Gastrocnemius medialis (tissue), 4 donors: ENCODE measurements at regions not wholly inside any gene's neighbourhood (a gene's known extent, or its start where the extent isn't known, plus 50 kb on each side); places are given as distances from the start of the nearest gene placed in this dataset.

Experiments used
- ATAC-seq, 2 donors: fragments of 150-250 bp; one replicate each; pipeline ENCODE4 v1.9.1; 2016
- DNase-seq, 2 donors: peaks; one replicate each; pipeline ENCODE4 v3.0.0-alpha.2; 2019
- H3K27ac ChIP-seq, 4 donors: fragments of 200-600 bp; sonication (generic); 1 replicate in 1 of 4; 2 replicates in 3 of 4; pipeline ENCODE4 v1.5.1; 2016 to 2018; ENCODE audit warnings: mild to moderate bottlenecking in 2 of 4, moderate library complexity in 1 of 4
- H3K27me3 ChIP-seq, 3 donors: fragments of 200-600 bp; sonication (generic) in 2 of 3; 1 replicate in 1 of 3; 2 replicates in 2 of 3; pipeline versions ENCODE4 v1.5.1 to v1.6.0; 2016 to 2019; ENCODE audit warnings: mild to moderate bottlenecking in 1 of 3, moderate library complexity in 1 of 3
- H3K36me3 ChIP-seq, 2 donors: fragments of 200-600 bp; sonication (generic) in 1 of 2; one replicate each; pipeline ENCODE4 v1.5.1; 2017 to 2018
- H3K4me1 ChIP-seq, 2 donors: fragments of 200-600 bp; sonication (generic) in 1 of 2; one replicate each; pipeline ENCODE4 v1.5.1; 2016 to 2017; ENCODE audit warnings: mild to moderate bottlenecking in 2 of 2
- H3K4me3 ChIP-seq, 4 donors: fragments of 200-600 bp; sonication (generic) in 3 of 4; 1 replicate in 1 of 4; 2 replicates in 3 of 4; pipeline ENCODE4 v1.5.1; 2016 to 2019; ENCODE audit warnings: mild to moderate bottlenecking in 2 of 4
- H3K9me3 ChIP-seq, 3 donors: fragments of 200-600 bp; sonication (generic) in 2 of 3; 1 replicate in 1 of 3; 2 replicates in 2 of 3; pipeline ENCODE4 v1.5.1; 2016 to 2019
- CTCF ChIP-seq, 5 experiments: fragments of 450-650 bp in 3 of 5; fragments of 200-600 bp in 2 of 5; sonication (generic) in 2 of 5; IDR thresholded peaks in 4 of 5; conservative IDR thresholded peaks in 1 of 5; 1 replicate in 4 of 5; 2 replicates in 1 of 5; pipeline ENCODE4 v1.5.1; 2016 to 2019; ENCODE audit warnings: antibody characterized with exemption in 5 of 5, mild to moderate bottlenecking in 3 of 5, moderate library complexity in 3 of 5
- POLR2A ChIP-seq, 2 donors: fragments of 450-650 bp; IDR thresholded peaks; one replicate each; pipeline ENCODE4 v1.6.1; 2017; ENCODE audit warnings: antibody characterized with exemption in 2 of 2, mild to moderate bottlenecking in 2 of 2, moderate library complexity in 2 of 2
- in situ Hi-C, 4 donors: fragments of 200-750 bp; cut with MboI; loops; one replicate each; pipeline versions ENCODE4 v1.15.0 to v1.8.0; 2017; ENCODE audit warnings: low sequenced_read_pairs in 4 of 4
- intact Hi-C: fragments of 100-400 bp; cut with DNase I; formaldehyde crosslinking; loops from one replicate; pipeline ENCODE4 v1.15.1; 2023; ENCODE audit warnings: low total_unique reads

DNA sequence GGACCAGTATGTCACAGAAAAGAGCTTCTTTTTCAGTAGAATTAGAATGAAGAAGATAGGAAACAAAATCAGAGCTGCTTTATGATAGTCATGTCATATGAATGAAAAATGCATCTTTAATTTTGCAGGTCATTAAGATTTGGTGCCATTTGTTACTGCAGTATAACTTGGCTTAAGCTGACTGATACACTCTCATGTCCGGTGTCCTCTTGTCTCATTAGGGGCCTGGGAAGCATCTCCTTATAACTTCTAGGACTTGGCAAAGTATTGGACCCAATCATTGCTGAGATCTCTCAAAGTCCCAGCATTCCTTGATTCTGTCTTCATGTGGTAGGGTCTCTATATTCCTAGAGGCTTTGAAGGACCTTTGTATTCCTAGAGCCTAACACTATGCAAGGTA lies 559.4 kb downstream of the TOX3 start:
- intact Hi-C loops = no loop called here

GRCh38 chr16:51986717-51987116 lies 560.2 kb downstream of the TOX3 start:
- no peaks in the 10 kb centered on the region for H3K4me1 ChIP-seq
- no peaks in the 10 kb centered on the region for H3K9me3 ChIP-seq
- no peaks in the 10 kb centered on the region for H3K36me3 ChIP-seq
- intact Hi-C loops (no loop called here), in situ Hi-C loops (no loop called here)
- no peak overlapping the region for H3K4me3 ChIP-seq
- no peak for DNase-seq
- no peaks in the 10 kb centered on the region for H3K27me3 ChIP-seq
- H3K27ac ChIP-seq = no peak overlapping the region
- TF ChIP-seq POLR2A (IDR thresholded peaks at IDR 0.05) (no peak), CTCF (IDR thresholded peaks at IDR 0.05 in 4 of 5, conservative IDR thresholded peaks at IDR 0.05 in 1 of 5) (no peak)
- ATAC-seq = no peak

More for the DNA sequence above, 559.4 kb downstream of the TOX3 start:
- Histone ChIP-seq H3K4me1 (no peaks in the 10 kb centered on the region), H3K27ac (no peak overlapping the region), H3K4me3 (no peak overlapping the region), H3K9me3 (no peaks in the 10 kb centered on the region), H3K27me3 (no peaks in the 10 kb centered on the region), H3K36me3 (no peaks in the 10 kb centered on the region)
- TF ChIP-seq CTCF (IDR thresholded peaks at IDR 0.05 in 4 of 5, conservative IDR thresholded peaks at IDR 0.05 in 1 of 5) (no peak), POLR2A (IDR thresholded peaks at IDR 0.05) (no peak)
- no peak for DNase-seq
- in situ Hi-C loops = no loop called here
- ATAC-seq = no peak

DNA sequence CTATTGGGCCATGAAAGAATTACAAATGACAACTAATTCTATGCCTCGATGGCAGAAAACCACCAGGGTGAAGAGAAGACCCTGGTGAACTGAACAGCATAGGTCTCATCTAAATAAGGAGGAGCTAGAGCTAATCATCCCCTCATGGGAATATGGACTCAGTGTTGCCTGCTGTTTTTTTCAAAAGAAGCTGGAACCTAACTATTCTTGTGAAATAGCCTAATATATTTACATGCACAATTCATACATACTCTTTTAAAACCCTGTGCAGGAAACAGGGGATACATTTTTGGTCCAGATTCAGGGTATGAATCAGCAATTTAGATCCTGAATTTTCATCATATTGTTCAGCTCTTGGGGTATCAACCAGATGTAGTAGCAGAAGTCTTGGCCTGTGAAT lies 560.6 kb downstream of the TOX3 start:
- ATAC-seq (no peak), DNase-seq (no peak)
- intact Hi-C loops (no loop called here), in situ Hi-C loops (no loop called here)
- H3K4me3 ChIP-seq = no peak overlapping the region
- TF ChIP-seq CTCF (IDR thresholded peaks at IDR 0.05 in 4 of 5, conservative IDR thresholded peaks at IDR 0.05 in 1 of 5) (no peak), POLR2A (IDR thresholded peaks at IDR 0.05) (no peak)
- H3K4me1 ChIP-seq = no peaks in the 10 kb centered on the region
- no peaks in the 10 kb centered on the region for H3K9me3 ChIP-seq
- H3K27ac ChIP-seq = no peak overlapping the region
- H3K36me3 ChIP-seq = no peaks in the 10 kb centered on the region
- no peaks in the 10 kb centered on the region for H3K27me3 ChIP-seq

GRCh38 chr16:51985126-51985525 lies 561.8 kb downstream of the TOX3 start:
- H3K27ac ChIP-seq = no peak overlapping the region
- H3K9me3 ChIP-seq = no peaks in the 10 kb centered on the region
- H3K36me3 ChIP-seq = no peaks in the 10 kb centered on the region
- intact Hi-C loops = no loop called here
- in situ Hi-C loops = no loop called here
- TF ChIP-seq CTCF (IDR thresholded peaks at IDR 0.05 in 4 of 5, conservative IDR thresholded peaks at IDR 0.05 in 1 of 5) (no peak), POLR2A (IDR thresholded peaks at IDR 0.05) (no peak)
- ATAC-seq = no peak
- DNase-seq = no peak
- no peaks in the 10 kb centered on the region for H3K4me1 ChIP-seq
- no peaks in the 10 kb centered on the region for H3K27me3 ChIP-seq
- H3K4me3 ChIP-seq = no peak overlapping the region

- no peaks in the 10 kb centered on the region for H3K36me3 ChIP-seq
- intact Hi-C loops = no loop called here
- no peaks in the 10 kb centered on the region for H3K4me1 ChIP-seq
- in situ Hi-C loops = no loop called here
- ATAC-seq = no peak
- H3K9me3 ChIP-seq = no peaks in the 10 kb centered on the region
- no peak for DNase-seq
- no peak for TF ChIP-seq POLR2A (IDR thresholded peaks at IDR 0.05)
- no peak overlapping the region for H3K4me3 ChIP-seq
- no peaks in the 10 kb centered on the region for H3K27me3 ChIP-seq
- no peak overlapping the region for H3K27ac ChIP-seq
These were observed 562.5 kb downstream of the TOX3 start for GRCh38 chr16:51984395-51984794.
